GM21381 (cell line): ENCODE measurements at regions not wholly inside any gene's neighbourhood (a gene's known extent, or its start where the extent isn't known, plus 50 kb on each side); places are given as distances from the start of the nearest gene placed in this dataset.
A peak's percentile ranks its signal among the peaks of the same experiment; 100 is the strongest.

ENCODE experiments used
- ATAC-seq: cut with Tn5 transposase; IDR thresholded peaks from one replicate; pipeline ENCODE4 v1.9.1; 2021; ENCODE audit warnings: mild to moderate bottlenecking, moderate library complexity; ENCODE audit not compliant: unreplicated experiment

GRCh38 chr11:104291646-104292045 is 127.7 kb upstream of the PDGFD start:
- no peak for ATAC-seq

DNA sequence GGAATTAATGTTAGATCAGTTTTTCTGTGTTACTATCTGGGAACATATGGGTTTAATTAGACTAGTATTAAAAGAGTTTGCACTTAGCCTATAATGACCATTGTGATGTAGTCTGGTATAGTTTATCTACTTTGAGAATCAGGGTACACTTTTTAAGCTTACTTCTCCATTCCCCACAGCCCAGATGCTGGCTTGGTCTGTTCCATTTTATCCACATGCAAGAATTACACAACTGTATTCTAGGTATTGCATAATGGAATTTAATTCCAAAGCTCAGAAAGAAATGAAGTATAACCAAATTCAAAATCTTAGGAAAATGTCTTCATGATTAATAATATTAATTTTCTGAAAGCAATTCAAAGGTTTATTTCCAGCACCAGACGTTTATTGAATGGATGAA is 122.2 kb upstream of the PDGFD start:
- ATAC-seq = no peak

DNA sequence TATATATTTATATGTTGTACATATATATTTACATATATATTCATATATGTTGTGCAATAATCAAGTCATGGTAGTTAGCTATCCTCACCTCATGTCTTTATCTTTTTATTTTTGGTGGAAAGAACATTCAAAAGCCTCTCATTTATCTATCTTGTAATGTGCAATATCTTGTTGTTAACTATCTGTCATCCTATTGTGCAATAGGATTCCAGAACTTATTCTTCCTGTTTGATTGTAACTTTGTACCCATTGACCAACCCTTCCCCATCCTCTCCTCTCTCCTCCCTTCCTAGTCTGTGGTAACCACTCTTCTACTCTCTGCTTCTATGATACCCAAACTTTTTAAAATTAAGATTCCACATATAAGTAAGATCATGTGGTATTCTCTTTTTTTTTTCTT is 115.6 kb upstream of the PDGFD start:
- ATAC-seq = no peak

DNA sequence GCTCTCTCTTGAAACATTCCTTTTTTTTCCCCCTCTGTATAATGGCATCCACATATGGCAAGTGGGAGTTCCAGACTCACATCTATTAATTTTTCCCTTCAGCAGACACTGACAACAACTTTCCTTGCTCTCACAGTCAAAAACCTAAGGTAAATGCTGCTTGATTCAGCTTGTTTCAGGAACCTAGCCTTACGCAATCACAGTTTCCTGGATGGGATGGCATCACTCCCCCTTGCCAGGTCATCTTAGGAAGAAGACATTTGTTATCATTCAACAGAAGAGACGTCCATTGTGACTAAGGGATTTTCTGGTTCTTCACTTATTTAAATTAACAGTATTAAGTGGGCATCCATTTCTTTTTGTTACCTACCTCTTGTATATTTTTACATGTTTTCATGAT is 112.0 kb upstream of the PDGFD start:
- ATAC-seq = no peak

GRCh38 chr11:104260456-104260855 is 96.5 kb upstream of the PDGFD start:
- no peak for ATAC-seq

DNA sequence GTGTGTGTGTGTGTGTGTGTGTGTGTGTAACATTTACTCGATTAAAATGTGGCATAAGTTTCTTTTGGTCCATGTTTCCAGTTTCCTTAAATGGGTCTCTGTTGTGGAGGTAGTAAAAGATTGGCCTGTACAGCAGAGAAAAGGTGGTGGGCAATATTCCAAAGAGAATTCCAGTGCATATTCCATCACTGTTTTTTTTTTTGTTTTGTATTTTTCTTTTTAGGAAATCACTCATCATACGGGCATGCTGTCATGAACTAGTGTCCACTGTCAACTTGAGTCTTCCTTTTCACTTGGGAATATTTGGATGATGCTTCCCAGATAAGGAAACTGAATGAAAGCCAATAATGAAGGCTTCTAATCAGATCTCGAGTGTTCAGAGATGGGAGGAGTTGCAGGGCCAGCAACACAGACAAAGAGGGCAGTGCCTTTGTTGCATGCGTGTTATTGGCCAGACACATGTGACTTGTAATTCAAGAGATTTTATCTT is 95.2 kb upstream of the PDGFD start:
- ATAC-seq = no peak

DNA sequence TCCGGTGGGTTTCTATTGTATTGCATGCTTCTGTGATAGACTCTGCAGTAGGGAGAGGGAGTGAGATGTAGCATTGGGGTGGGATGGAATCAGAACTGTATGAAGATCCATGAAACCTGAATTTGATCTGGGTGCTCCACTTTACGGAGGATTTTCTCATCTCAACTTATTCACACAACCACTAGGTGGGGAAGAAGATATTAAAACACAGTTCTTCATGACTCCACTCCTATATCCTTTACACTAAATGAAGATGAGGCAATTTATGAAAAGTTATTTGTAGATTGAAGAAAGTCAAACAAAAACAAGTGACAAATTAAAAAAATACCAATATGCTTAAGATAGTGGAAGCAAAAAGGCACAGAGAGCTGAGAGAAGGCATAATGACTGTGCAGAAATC is 92.6 kb upstream of the PDGFD start:
- ATAC-seq = no peak

DNA sequence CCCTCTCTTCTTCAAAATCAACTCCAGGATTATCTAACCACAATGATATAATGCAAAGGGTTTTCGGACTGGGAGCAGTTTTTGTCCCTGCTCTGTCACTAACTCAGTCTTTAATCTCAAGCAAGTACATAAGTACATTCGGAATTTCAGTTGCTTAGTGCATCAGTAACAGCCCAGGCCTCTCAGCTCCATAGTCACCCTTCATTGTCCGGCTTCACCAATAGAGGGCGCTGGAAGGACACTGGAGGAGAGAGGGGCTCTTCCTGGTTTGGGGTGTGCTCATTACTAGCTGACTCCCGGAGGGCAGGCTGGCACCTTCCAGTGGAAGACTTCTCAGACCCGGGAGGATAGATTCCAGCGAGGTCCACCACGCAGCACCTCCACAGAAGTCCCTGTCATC is 90.4 kb upstream of the PDGFD start:
- peak; percentile 93 for ATAC-seq

DNA sequence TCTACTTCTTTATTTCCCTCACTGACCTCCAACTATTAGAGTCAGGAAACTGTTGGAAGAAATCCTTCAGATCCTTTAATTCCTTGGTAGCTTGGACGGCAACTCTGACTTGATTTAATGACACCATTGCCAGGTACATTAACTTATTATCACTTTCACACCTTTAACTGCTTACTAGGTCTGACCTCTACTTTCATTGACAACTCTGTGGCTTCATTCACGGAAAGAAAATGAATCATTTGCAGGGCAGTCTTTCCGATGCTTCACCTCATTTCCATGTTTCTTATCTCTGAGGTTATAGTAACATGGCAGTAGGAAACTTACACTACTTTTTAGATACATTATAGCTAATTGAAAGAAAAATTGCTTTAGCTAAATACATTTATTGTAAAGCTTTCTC is 82.6 kb upstream of the PDGFD start:
- peak; percentile 68 for ATAC-seq

DNA sequence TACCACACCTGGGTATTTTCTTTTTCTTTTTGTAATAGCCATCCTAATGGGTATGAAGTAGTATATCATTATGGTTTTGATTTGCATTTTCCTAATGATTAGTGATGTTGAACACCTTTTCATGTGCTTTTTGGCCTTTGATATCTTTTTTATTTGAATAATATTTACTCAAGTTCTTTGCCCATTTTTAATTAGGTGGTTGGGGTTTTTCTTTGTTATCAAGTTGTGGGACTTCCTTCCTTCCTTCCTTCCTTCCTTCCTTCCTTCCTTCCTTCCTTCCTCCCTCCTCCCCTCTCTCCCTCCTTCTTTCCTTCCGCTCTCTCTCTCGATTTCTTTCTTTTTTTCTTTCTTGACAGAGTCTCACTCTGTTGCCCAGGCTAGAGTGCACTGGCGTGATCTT is 75.0 kb upstream of the PDGFD start:
- no peak for ATAC-seq

DNA sequence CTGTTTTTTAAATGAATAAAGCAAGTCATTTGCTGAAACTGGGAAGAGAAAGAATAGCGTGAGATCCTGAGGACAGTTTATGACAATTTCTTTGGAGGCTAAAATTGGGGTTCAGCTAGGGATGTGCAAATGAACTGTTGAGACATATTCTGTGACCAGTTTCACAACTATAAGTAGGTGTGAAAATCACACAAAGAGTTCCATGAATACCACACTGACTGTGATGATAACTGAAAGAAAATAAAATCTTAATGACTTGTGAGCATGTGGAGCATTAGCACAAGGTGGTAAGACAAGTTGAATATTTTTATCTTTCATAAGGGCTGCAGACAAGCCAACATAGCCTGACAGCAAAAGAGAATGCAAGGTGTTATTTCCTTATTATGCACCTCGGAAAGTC is 61.1 kb upstream of the PDGFD start:
- ATAC-seq = no peak

DNA sequence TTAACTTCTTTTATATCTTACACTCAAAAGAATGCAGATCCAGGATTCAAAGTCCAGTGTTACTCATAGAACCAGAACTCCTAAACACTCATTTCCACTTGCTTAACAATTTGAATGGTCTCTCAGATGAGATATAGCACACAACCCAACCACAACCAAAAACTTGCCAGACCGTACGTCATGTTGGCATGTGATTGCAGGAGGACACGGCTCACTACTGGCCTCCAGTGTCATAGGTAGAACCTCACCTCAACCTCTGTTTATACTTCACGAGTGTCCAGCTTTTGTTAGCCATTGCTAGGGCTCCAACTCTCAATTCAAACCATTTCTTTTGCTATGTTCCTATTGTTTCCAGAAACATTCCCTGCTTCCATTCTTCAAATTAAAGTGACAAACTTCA is 58.5 kb upstream of the PDGFD start:
- no peak for ATAC-seq

DNA sequence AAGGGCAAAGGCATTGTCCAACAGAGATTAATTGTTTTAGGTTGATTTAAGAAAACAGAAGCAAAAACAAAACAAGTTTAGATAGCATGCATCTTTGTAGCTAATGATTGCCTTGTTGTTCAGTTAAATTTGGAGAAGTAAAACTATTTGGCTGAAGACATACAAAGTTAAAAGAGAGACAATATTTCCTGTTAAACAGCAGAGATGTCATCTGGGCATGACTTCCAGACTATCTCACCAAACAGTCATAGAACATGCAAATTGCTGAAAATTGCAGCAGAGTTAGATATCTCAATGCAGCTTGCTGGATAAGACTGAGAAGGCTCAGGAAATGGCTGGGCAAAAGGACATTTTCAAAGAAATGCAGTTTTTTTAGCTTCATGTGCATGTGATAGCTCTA is 57.5 kb upstream of the PDGFD start:
- ATAC-seq = no peak

GRCh38 chr11:104219096-104219495 is 55.1 kb upstream of the PDGFD start:
- ATAC-seq = no peak

GRCh38 chr11:104214517-104214916 is 50.6 kb upstream of the PDGFD start:
- no peak for ATAC-seq
